ENCODE measurements at regions not wholly inside any gene's neighbourhood (a gene's known extent, or its start where the extent isn't known, plus 50 kb on each side); places are given as distances from the start of the nearest gene placed in this dataset.

- no peak for DNase-seq
Measured at GRCh38 chr14:65794674-65795279, 382.2 kb downstream of the FUT8 start.

GRCh38 chr14:65798216-65798615 is 385.7 kb downstream of the FUT8 start:
- no peak for DNase-seq

DNA sequence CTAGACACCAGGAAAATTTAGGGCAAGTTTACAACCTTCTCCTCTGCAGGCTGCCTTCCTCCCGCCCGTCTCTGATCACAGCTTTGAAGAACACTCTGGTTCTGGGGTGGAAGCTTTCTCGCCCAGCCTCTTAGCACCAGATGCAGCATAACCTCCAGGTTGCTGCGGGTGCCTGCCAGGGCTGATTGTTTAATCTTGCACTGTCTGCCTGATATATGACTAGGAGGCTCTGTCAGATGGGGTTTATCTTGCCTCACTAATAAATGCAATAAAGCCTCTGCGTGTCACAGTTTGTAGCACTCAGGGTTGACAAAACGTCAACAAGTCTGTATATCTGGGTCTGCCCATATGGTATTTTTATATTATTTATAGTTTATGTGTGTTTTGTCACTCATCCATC is 388.2 kb downstream of the FUT8 start:
- DNase-seq, result no peak

DNA sequence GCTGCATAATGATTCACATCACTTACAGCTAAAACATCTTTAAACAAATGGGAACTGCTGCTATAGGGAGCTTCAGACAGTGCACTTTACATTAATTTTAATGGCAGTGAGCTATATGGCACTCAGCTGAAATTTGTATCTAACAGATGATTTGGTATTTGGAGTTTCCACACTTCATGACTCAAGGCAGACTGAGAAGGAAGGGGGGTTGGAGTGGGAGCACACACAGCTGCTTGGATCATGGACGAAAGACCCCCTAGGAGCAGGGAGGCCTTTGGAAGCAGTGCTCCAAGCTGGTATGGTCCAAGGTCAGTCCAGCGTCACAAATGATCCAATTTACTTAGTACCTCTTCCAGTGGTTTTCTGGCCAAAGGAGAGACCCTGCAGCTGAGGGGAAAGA is 389.7 kb downstream of the FUT8 start:
- DNase-seq, result no peak

DNA sequence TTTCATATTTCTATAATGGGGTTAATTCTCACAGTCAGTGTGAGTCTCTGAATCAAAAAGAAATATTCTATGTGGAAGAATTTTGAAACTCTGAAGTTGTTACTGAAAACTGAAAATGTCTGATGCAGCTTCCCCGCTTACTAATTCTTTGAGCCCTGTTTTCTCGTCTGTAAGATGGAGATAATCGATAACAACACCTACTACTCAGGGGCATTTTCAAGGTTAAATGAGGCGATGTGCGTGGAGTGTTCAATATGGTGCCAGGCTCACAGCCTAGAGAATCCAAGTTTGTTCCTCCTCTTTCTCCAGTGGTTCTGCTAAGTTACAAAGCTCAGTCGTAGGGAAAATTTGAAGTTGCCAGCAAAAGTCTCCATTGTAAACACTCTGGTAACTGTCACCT is 391.4 kb downstream of the FUT8 start:
- no peak for DNase-seq

DNA sequence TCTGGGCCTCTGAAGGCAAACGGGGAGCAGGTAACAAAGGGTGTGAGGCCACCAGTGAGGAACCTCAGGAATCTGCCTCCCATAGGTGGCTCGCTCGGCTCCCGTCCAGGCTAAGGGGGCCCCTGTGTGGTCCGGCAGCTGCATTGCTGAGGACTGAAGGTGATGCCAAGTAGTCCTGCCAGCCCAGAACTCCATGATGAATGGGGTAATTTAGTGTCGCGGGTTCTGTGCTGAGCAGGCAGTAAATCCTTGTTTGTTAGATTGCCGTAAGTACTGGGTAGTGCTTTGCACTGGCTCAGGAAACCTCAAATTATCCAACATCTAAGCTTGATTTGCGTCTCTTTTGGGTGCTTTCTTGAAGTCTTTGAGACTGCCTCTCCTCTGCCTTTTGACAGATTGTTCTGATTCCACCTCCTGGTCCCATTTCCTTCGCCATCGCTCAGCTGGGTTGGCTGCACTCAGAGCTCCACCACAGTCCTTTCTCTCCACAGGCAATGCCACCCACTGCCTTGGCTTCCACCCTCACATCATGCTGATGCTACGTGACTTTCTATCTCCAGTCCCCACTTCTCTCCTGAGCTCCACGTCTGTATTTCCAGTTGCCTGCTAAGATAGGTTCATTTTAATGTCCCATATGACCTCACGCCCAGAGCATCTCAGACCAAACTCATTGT is 392.0 kb downstream of the FUT8 start:
- no peak for DNase-seq

DNA sequence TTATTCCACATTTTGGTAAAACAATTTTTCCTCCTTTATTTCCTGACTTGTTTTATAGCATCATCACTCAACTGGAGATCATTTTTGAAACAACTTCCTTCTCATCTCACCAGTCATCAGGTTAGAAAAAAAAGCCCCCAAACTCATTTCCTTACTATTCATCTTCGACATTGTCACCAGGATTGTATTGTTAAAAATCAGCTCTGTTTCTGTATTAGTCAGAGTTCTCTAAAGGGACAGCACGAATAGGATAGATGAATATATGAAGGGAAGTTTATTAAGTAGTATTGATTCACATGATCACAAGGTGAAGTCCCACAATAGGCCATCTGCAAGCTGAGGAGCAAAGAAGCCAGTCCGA is 392.6 kb downstream of the FUT8 start:
- DNase-seq, result no peak

- DNase-seq, result no peak
Measured at GRCh38 chr14:65808390-65808789, 395.9 kb downstream of the FUT8 start.

DNA sequence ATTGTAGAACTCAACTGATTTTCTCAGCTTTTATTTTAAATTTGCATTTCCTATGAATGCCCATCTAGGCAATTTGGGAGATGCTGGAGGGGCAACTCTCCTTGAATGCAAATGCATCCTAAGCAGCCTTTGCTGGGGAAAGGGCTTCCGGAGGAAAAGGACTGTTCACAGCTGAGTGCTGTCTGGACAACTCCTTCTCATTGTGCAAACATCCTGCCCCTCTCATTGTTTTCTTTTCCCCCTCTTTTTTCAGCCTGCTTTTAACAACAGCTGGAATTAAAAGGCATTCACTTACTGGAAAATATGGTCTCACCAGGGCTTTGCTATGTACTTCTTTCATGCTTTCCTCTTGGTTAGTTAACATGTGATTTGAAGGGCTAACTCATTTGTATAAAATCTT is 397.8 kb downstream of the FUT8 start:
- no peak for DNase-seq

DNA sequence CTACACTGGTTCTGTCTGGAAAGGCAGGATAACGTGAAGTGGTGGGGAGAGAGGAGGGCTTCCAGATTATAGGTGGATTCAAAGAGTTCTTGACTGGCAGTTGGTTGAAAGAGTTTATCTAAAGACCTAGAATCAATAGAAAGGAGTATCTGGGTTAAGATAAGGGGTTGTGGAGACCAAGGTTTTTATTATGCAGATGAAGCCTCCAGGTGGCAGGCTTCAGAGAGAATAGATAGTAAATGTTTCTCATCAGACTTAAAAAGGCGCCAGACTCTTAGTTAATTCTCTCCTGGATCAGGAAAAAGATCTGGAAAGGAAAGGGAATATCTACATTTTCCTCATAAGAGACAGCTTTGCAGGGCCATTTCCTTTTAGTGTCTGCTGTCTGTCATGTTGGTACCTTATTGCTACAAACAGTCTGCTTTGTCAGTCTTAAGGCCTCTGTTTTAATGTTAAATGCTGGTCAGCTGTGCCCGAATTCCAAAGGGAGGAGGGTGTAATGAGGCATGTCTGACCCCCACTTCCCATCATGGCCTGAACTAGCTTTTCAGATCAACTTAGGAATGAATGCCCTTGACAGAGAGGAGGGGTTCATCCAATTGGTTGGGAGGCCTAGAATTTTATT is 401.3 kb downstream of the FUT8 start:
- no peak for DNase-seq

- DNase-seq, result no peak
Measured at GRCh38 chr14:65815127-65815526, 402.6 kb downstream of the FUT8 start.

- no peak for DNase-seq
Measured at GRCh38 chr14:65817011-65817410, 404.5 kb downstream of the FUT8 start.

DNA sequence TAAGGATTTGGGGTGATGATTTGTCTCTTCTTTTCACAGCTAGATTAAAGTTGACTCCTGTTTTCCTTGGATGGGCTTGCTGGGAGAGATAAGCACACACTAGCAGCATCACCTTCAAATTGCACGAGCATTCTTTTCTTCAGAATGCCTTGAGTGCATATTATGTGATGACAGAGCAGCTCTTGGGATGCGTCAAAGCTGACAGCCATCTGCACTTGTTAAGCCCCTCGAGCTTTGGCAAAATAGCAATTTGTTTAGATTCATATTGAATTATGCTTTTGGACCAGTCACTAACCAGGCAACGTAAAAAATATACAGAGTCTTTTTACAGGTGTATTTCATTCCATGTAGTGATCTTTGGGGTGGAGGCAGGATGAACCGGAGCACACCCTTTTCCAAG is 407.0 kb downstream of the FUT8 start:
- DNase-seq, result no peak

DNA sequence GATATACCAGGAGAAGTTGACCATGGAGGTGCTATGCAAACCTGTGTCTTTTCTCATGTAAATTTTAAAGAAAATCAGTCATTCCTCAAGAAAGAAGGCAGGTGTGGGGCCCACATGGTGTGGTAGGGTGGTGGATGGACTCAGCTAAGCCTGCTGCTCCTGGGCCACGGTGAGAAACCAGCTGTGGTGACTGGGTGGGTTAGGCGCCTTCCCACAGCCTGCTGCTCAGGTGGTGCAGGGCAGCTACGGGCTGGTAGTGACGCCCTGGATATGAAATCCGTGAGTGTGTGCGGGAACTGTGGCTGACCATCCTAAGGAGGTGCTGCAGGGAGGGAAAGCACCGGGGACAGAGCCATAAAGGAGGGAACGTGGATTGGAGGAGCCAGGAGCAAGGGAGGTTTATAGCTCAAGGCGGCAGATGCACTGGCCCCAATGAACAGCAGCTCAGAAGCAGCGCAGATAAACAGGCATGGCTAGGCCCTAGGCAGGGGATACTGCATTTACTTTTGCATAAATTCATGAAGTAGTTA is 408.8 kb downstream of the FUT8 start:
- no peak for DNase-seq

GRCh38 chr14:65824285-65824977 is 411.9 kb downstream of the FUT8 start:
- DNase-seq, result peak; percentile 55

- no peak for DNase-seq
Measured at GRCh38 chr14:65824978-65825299, 412.4 kb downstream of the FUT8 start.

DNA sequence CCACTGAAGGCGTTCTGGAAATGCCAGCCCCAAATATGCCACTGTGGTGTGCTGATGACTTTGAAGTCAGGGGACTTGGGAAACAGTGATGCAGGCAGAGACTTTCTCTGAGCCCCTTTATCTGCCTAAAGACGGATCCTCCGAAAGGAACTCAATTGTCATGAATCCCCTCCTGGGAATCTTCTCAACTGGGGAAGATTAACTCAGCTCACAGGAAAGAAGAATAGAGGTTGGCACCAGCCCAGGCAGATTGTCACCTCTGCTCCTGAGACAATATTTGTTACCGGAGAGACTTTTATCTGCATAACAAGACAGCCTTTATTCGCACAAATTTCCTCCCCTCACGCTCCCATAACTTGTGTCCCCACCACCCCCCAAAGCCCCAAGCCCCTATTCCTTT is 414.4 kb downstream of the FUT8 start:
- no peak for DNase-seq

GRCh38 chr14:65827520-65827919 is 415.0 kb downstream of the FUT8 start:
- no peak for DNase-seq

DNA sequence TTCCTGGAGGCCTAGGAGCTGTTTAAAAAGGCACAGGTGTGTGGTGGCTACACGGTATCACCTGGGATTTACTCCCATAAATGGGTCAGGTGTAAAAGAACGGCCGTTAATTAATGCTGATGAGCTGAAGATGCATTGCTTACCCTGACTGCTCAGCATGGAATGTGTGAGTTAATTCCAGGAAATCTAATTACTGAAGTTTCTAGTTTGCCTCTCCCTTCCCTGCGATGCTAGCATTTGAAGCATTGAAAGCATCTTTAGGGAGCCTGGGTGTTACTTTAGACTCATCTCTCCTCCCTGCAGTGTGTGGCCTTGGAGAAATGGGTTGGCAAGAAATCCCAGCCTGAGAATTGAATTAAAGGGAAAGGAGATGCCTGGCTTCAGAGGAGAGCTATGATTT is 415.9 kb downstream of the FUT8 start:
- no peak for DNase-seq

- no peak for DNase-seq
Measured at GRCh38 chr14:65832431-65833266, 420.1 kb downstream of the FUT8 start.

DNA sequence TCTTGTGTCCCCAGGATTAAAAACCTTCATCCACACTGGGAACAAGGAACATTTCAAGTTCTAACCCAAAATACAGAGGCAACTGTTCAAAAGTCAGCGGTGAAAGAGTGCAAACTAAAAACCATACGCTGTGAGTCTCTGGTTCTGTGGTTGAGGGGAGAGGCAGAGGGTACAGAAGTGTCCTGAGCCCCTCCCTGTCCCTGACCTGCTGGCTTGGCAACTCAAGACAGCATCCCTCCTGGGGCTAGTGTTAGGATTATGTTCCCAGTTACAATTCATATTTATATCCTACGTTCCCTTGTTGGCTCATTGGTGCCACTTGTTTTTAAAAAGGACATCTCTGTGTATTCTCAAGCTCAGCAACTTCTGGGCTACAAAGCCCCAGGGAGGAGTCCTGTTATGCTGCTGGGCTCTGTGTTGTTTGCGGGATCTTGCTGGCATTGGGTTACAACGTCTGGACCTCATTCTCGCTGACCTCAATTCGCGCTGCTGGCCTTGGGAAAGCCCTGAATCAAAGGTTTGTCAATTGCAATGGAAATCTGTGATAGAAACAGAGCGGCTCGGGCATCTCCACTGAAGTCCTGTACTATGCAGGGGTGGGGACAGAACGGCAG is 420.8 kb downstream of the FUT8 start:
- DNase-seq, result no peak

GRCh38 chr14:65834051-65834450 is 421.5 kb downstream of the FUT8 start:
- no peak for DNase-seq

DNA sequence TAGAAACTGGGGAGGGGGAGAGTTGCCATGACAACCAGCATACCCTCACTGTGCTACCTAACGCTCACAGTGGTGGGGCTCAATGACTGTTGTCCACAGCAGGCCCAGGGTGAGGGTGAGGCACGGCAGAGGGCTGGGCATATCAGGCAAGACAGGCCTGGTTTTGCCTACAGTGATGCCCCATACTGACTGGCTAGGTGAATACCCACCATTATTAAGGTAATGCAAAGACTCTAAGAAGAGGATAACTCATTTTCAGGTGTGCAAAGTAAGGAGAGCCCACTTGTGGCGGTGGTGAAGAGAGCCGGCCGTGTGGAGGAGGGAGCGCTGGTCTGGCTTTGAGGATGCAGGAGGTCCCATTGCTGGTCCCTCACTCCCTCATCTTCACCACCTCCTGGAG is 422.3 kb downstream of the FUT8 start:
- DNase-seq, result no peak

All from activated naive CD4-positive, alpha-beta T cell treated with anti-CD3 and anti-CD28 coated beads, Interleukin-2, amount 50 U/mL, for 16 hours (primary cell).